A549 (cell line): ENCODE measurements at regions not wholly inside any gene's neighbourhood (a gene's known extent, or its start where the extent isn't known, plus 50 kb on each side); places are given as distances from the start of the nearest gene placed in this dataset.

Source experiments
- ATAC-seq, 2 experiments: fragments of 200-7000 bp in 1 of 2; fragments of >200 bp in 1 of 2; cut with Nextera tagmentation in 1 of 2; cut with Tn5 transposase in 1 of 2; 3 replicates each; pipeline versions ENCODE4 v1.8.0 to v1.9.1; 2018 to 2020; ENCODE audit warnings: mild to moderate bottlenecking in 1 of 2, moderate library complexity in 1 of 2
- CTCF ChIA-PET: fragments of 300-600 bp; sonication (Branson Sonifier 250); formaldehyde crosslinking; extraction: SDS; loops from one replicate; lab custom pipeline; 2021; ENCODE audit warnings: antibody characterized with exemption, inconsistent platforms; lab: Yijun Ruan, JAX
- POLR2A ChIA-PET: fragments of 350-600 bp; formaldehyde crosslinking; extraction: SDS; loops from one replicate; lab custom pipeline; 2021; ENCODE audit warnings: antibody characterized with exemption, inconsistent platforms; lab: Yijun Ruan, JAX
- DNase-seq, 2 experiments: peaks; one replicate each; pipeline versions ENCODE4 v3.0.0 to v3.0.0-alpha.2; 2011 to 2016; ENCODE audit warnings: low read depth in 1 of 2, low spot score in 1 of 2
- FAIRE-seq: peaks from 2 replicates; lab custom pipeline; 2011; peaks lifted over from hg19 to GRCh38; lab: Jason Lieb, UNC
- H3K27ac ChIP-seq, 2 experiments: fragments of >200 bp; sonication (Bioruptor Twin); formaldehyde crosslinking; 3 replicates each; pipeline ENCODE4 v1.5.1; 2016 to 2017
- H3K4me1 ChIP-seq: fragments of >200 bp; sonication (Bioruptor Twin); formaldehyde crosslinking; 3 replicates; pipeline ENCODE4 v1.6.1; 2016
- H3K4me2 ChIP-seq: fragments of >200 bp; sonication (Bioruptor Twin); formaldehyde crosslinking; 3 replicates; pipeline ENCODE4 v1.6.1; 2016
- H3K4me3 ChIP-seq: fragments of >200 bp; sonication (Bioruptor Twin); formaldehyde crosslinking; 3 replicates; pipeline ENCODE4 v1.5.1; 2016
- H3K9me3 ChIP-seq: fragments of >200 bp; sonication (Bioruptor Twin); formaldehyde crosslinking; 3 replicates; pipeline ENCODE4 v1.6.1; 2016
- ATOH8 ChIP-seq: fragments of 250-450 bp; sonication (Bioruptor Pico); IDR thresholded peaks from 2 replicates; pipeline ENCODE4 v1.5.0; 2020; ENCODE audit warnings: low read depth, mild to moderate bottlenecking, moderate library complexity
- BCL3 ChIP-seq: fragments of >200 bp; sonication (Bioruptor Twin); formaldehyde crosslinking; IDR thresholded peaks from 3 replicates; pipeline ENCODE4 v1.6.1; 2016
- CEBPB ChIP-seq, 2 experiments: fragments of >200 bp in 1 of 2; sonication (Bioruptor Twin) in 1 of 2; formaldehyde crosslinking in 1 of 2; IDR thresholded peaks; 2 replicates each; pipeline ENCODE4 v1.6.1; 2012 to 2016
- CHD2 ChIP-seq: fragments of 150-350 bp; IDR thresholded peaks from 2 replicates; pipeline ENCODE4 v1.6.1; 2014; ENCODE audit warnings: low read length; ENCODE audit not compliant: partially characterized antibody
- CHD4 ChIP-seq: fragments of 200-600 bp; sonication (generic); IDR thresholded peaks from 2 replicates; pipeline ENCODE4 v1.6.1; 2016; ENCODE audit warnings: antibody characterized with exemption, mild to moderate bottlenecking, borderline replicate concordance
- E2F6 ChIP-seq: IDR thresholded peaks from 2 replicates; pipeline ENCODE4 v1.6.1; 2012; ENCODE audit warnings: low read depth, borderline replicate concordance
- ELK1 ChIP-seq: fragments of 150-350 bp; IDR thresholded peaks from 2 replicates; pipeline ENCODE4 v1.6.1; 2014; ENCODE audit warnings: low read depth, mild to moderate bottlenecking, low read length
- FOSL2 ChIP-seq, 2 experiments: fragments of 450-650 bp in 1 of 2; fragments of >200 bp in 1 of 2; sonication (Bioruptor Twin) in 1 of 2; formaldehyde crosslinking; IDR thresholded peaks; 2 replicates each; pipeline versions ENCODE4 v1.5.0 to v1.6.1; 2016 to 2020; ENCODE audit warnings: mild to moderate bottlenecking in 1 of 2, moderate library complexity in 1 of 2
- FOXS1 ChIP-seq: fragments of 250-450 bp; sonication (Bioruptor Pico); IDR thresholded peaks from 2 replicates; pipeline ENCODE4 v1.5.0; 2020; ENCODE audit warnings: mild to moderate bottlenecking, moderate library complexity
- HOXA7 ChIP-seq: fragments of 250-450 bp; sonication (Bioruptor Pico); IDR thresholded peaks from 2 replicates; pipeline ENCODE4 v1.5.0; 2020; ENCODE audit warnings: mild to moderate bottlenecking, moderate library complexity
- JUN ChIP-seq, 2 experiments: fragments of >200 bp; sonication (Bioruptor Twin); formaldehyde crosslinking; IDR thresholded peaks; 2 replicates in 1 of 2; 3 replicates in 1 of 2; pipeline ENCODE4 v1.6.1; 2016 to 2017
- KDM5A ChIP-seq: fragments of 200-600 bp; sonication (generic); IDR thresholded peaks from 2 replicates; pipeline ENCODE4 v1.6.1; 2016; ENCODE audit warnings: antibody characterized with exemption, mild to moderate bottlenecking
- MAFK ChIP-seq: fragments of 450-650 bp; IDR thresholded peaks from 2 replicates; pipeline ENCODE4 v1.6.1; 2014; ENCODE audit not compliant: partially characterized antibody
- MAZ ChIP-seq: fragments of 150-350 bp; IDR thresholded peaks from 2 replicates; pipeline ENCODE4 v1.6.1; 2014; ENCODE audit warnings: antibody characterized with exemption, low read depth, low read length, borderline replicate concordance
- MYC ChIP-seq: IDR thresholded peaks from 2 replicates; pipeline ENCODE4 v1.6.1; 2012; ENCODE audit warnings: mild to moderate bottlenecking, inconsistent platforms, low read length, improper control_type of control experiment, borderline replicate concordance
- NPAS2 ChIP-seq: fragments of 250-450 bp; sonication (Bioruptor Pico); IDR thresholded peaks from 2 replicates; pipeline ENCODE4 v1.8.0; 2022; ENCODE audit warnings: mild to moderate bottlenecking, moderate library complexity, borderline replicate concordance
- PHF8 ChIP-seq: fragments of 200-600 bp; sonication (generic); IDR thresholded peaks from 2 replicates; pipeline ENCODE4 v1.6.1; 2016; ENCODE audit warnings: low read depth, mild to moderate bottlenecking, antibody characterized with exemption, moderate library complexity, borderline replicate concordance
- POLR2A ChIP-seq: IDR thresholded peaks from 2 replicates; pipeline ENCODE4 v1.6.1; 2012; ENCODE audit warnings: mild to moderate bottlenecking, low read length
- RAD21 ChIP-seq, 2 experiments: fragments of >200 bp in 1 of 2; sonication (Bioruptor Twin) in 1 of 2; formaldehyde crosslinking in 1 of 2; IDR thresholded peaks in 1 of 2; conservative IDR thresholded peaks in 1 of 2; 2 replicates in 1 of 2; 3 replicates in 1 of 2; pipeline ENCODE4 v1.6.1; 2012 to 2018; ENCODE audit warnings: inconsistent platforms in 1 of 2
- RARB ChIP-seq: fragments of 250-450 bp; sonication (Bioruptor Pico); IDR thresholded peaks from 2 replicates; pipeline ENCODE4 v1.8.0; 2021; ENCODE audit warnings: mild to moderate bottlenecking, moderate library complexity
- RCOR1 ChIP-seq: fragments of 150-350 bp; IDR thresholded peaks from 2 replicates; pipeline ENCODE4 v1.6.1; 2014; ENCODE audit warnings: antibody characterized with exemption, low read length, low read depth
- TFCP2L1 ChIP-seq: fragments of 250-450 bp; sonication (Bioruptor Pico); IDR thresholded peaks from 2 replicates; pipeline ENCODE4 v1.5.0; 2021; ENCODE audit warnings: mild to moderate bottlenecking
- ZFP36 ChIP-seq: fragments of 450-650 bp; IDR thresholded peaks from 2 replicates; pipeline ENCODE4 v1.6.1; 2014; ENCODE audit warnings: borderline replicate concordance; ENCODE audit not compliant: partially characterized antibody
- WGBS: methylation state at CpG from one replicate; pipeline ENCODE4 v1.1.6; 2017; ENCODE audit errors: missing lambda C conversion rate; 5-methylcytosine and 5-hydroxymethylcytosine counted together

- TF ChIP-seq RARB = no peak
- TF ChIP-seq NPAS2 = no peak
These were observed 567.2 kb upstream of the ARRDC3 start (continued) for GRCh38 chr5:91950328-91950727.

- FAIRE-seq = no peak
These were observed 563.8 kb upstream of the ARRDC3 start for GRCh38 chr5:91946870-91947269.

GRCh38 chr5:91941588-91941987 lies 558.5 kb upstream of the ARRDC3 start:
- Histone ChIP-seq H3K4me2 (no peak overlapping the region), H3K4me1 (no peaks in the 10 kb centered on the region), H3K4me3 (no peak overlapping the region), H3K9me3 (no peaks in the 10 kb centered on the region), H3K27ac (no peak overlapping the region)
- no peak for ATAC-seq
- TF ChIP-seq KDM5A (no peak), POLR2A (no peak), PHF8 (no peak), JUN (IDR thresholded peaks at IDR 0.05) (no peak), RAD21 (conservative IDR thresholded peaks at IDR 0.05 in 1 of 2, IDR thresholded peaks at IDR 0.05 in 1 of 2) (no peak), CHD4 (no peak), FOSL2 (IDR thresholded peaks at IDR 0.05) (no peak), FOSL2 (CRISPR knock-in tag; IDR thresholded peaks at IDR 0.05) (no peak), TFCP2L1 (no peak), MYC (no peak), HOXA7 (no peak), ZFP36 (no peak), ATOH8 (CRISPR knock-in tag) (no peak), CHD2 (no peak), FOXS1 (CRISPR knock-in tag) (no peak)
- 32% methylated on average over 1 of the region's 1 CpG for WGBS
- ChIA-PET CTCF (no interaction called here), POLR2A (no interaction called here)
- no peak for DNase-seq
- no peak for FAIRE-seq

More at GRCh38 chr5:91946870-91947269, 563.8 kb upstream of the ARRDC3 start:
- POLR2A ChIA-PET = no interaction called here
- WGBS = 39% methylated on average over 4 of the region's 4 CpGs
- TF ChIP-seq FOXS1 (CRISPR knock-in tag) = no peak
- no peak for TF ChIP-seq RCOR1
- no peak for TF ChIP-seq KDM5A
- no peak for TF ChIP-seq PHF8
- TF ChIP-seq CHD4 = no peak
- no peak for TF ChIP-seq MAFK
- no peak for TF ChIP-seq RARB
- TF ChIP-seq BCL3 = no peak
- TF ChIP-seq E2F6 = no peak
- no peak for TF ChIP-seq ZFP36
- no peak for TF ChIP-seq ELK1
- no peak for TF ChIP-seq CEBPB (IDR thresholded peaks at IDR 0.05)
- no peak for TF ChIP-seq MAZ
- TF ChIP-seq CHD2 = no peak
- TF ChIP-seq TFCP2L1 = no peak
- no peaks in the 10 kb centered on the region for H3K9me3 ChIP-seq
- CTCF ChIA-PET = no interaction called here
- ATAC-seq = no peak
- no peak for DNase-seq
- no peak overlapping the region for H3K27ac ChIP-seq
- no peak overlapping the region for H3K4me3 ChIP-seq
- no peak overlapping the region for H3K4me2 ChIP-seq
- H3K4me1 ChIP-seq = no peaks in the 10 kb centered on the region
